ENCODE measurements at regions not wholly inside any gene's neighbourhood (a gene's known extent, or its start where the extent isn't known, plus 50 kb on each side); places are given as distances from the start of the nearest gene placed in this dataset.

- Histone ChIP-seq H4K20me1 (ENCODE audit: control insufficient read depth, insufficient read depth, low read depth, low read length) (no peaks in the 10 kb centered on the region), H3K9me3 (ENCODE audit: control insufficient read depth, insufficient read depth, low read length) (no peaks in the 10 kb centered on the region), H3K4me1 (ENCODE audit: control insufficient read depth, low read length) (no peaks in the 10 kb centered on the region), H3F3A (ENCODE audit: control insufficient read depth, insufficient read depth) (no peaks in the 10 kb centered on the region), H3K36me3 (ENCODE audit: control insufficient read depth, low read length) (no peaks in the 10 kb centered on the region), H3K9me2 (replicated peaks; ENCODE audit: control insufficient read depth, low read length) (no peaks in the 10 kb centered on the region), H3K4me2 (ENCODE audit: low read length) (no peak overlapping the region), H3K79me2 (ENCODE audit: control insufficient read depth, low read length) (no peaks in the 10 kb centered on the region), H3K27me3 (ENCODE audit: control insufficient read depth, low read length) (no peaks in the 10 kb centered on the region), H3K4me3 (ENCODE audit: low read length) (no peak overlapping the region), H3K27ac (ENCODE audit: low read depth, low read length) (no peak overlapping the region)
- TF ChIP-seq EZH2phosphoT487 (IDR thresholded peaks at IDR 0.05; ENCODE audit: borderline replicate concordance, low read length) (no peak), CTCF (IDR thresholded peaks at IDR 0.05; ENCODE audit: low read depth, low read length, poor library complexity, severe bottlenecking) (no peak)
These were observed 1279.0 kb upstream of the GOT2 start for GRCh38 chr16:60013076-60013475.

- no peaks in the 10 kb centered on the region for H3K36me3 ChIP-seq (ENCODE audit: control insufficient read depth, low read length)
- H3K9me2 ChIP-seq (replicated peaks; ENCODE audit: control insufficient read depth, low read length) = no peaks in the 10 kb centered on the region
These were observed 1267.4 kb upstream of the GOT2 start for GRCh38 chr16:60001523-60001922.

GRCh38 chr16:59997706-59998105 is 1263.6 kb upstream of the GOT2 start:
- Histone ChIP-seq H3K27ac (ENCODE audit: low read depth, low read length) (no peak overlapping the region), H4K20me1 (ENCODE audit: control insufficient read depth, insufficient read depth, low read depth, low read length) (no peaks in the 10 kb centered on the region), H3K4me3 (ENCODE audit: low read length) (no peak overlapping the region), H3K4me1 (ENCODE audit: control insufficient read depth, low read length) (no peaks in the 10 kb centered on the region), H3K9me2 (replicated peaks; ENCODE audit: control insufficient read depth, low read length) (no peaks in the 10 kb centered on the region), H3K4me2 (ENCODE audit: low read length) (no peak overlapping the region), H3K9me3 (ENCODE audit: control insufficient read depth, insufficient read depth, low read length) (no peaks in the 10 kb centered on the region), H3F3A (ENCODE audit: control insufficient read depth, insufficient read depth) (no peaks in the 10 kb centered on the region), H3K36me3 (ENCODE audit: control insufficient read depth, low read length) (no peaks in the 10 kb centered on the region), H3K79me2 (ENCODE audit: control insufficient read depth, low read length) (no peaks in the 10 kb centered on the region), H3K27me3 (ENCODE audit: control insufficient read depth, low read length) (no peaks in the 10 kb centered on the region)
- TF ChIP-seq EZH2phosphoT487 (IDR thresholded peaks at IDR 0.05; ENCODE audit: borderline replicate concordance, low read length) (no peak), CTCF (IDR thresholded peaks at IDR 0.05; ENCODE audit: low read depth, low read length, poor library complexity, severe bottlenecking) (no peak)

More at GRCh38 chr16:60001523-60001922, 1267.4 kb upstream of the GOT2 start:
- Histone ChIP-seq H3K27me3 (ENCODE audit: control insufficient read depth, low read length) (no peaks in the 10 kb centered on the region), H3K4me3 (ENCODE audit: low read length) (no peak overlapping the region), H4K20me1 (ENCODE audit: control insufficient read depth, insufficient read depth, low read depth, low read length) (no peaks in the 10 kb centered on the region), H3K9me3 (ENCODE audit: control insufficient read depth, insufficient read depth, low read length) (no peaks in the 10 kb centered on the region), H3F3A (ENCODE audit: control insufficient read depth, insufficient read depth) (no peaks in the 10 kb centered on the region), H3K27ac (ENCODE audit: low read depth, low read length) (no peak overlapping the region), H3K4me1 (ENCODE audit: control insufficient read depth, low read length) (no peaks in the 10 kb centered on the region), H3K79me2 (ENCODE audit: control insufficient read depth, low read length) (no peaks in the 10 kb centered on the region), H3K4me2 (ENCODE audit: low read length) (no peak overlapping the region)
- TF ChIP-seq CTCF (IDR thresholded peaks at IDR 0.05; ENCODE audit: low read depth, low read length, poor library complexity, severe bottlenecking) (no peak), EZH2phosphoT487 (IDR thresholded peaks at IDR 0.05; ENCODE audit: borderline replicate concordance, low read length) (no peak)

GRCh38 chr16:59993101-59993500 is 1259.0 kb upstream of the GOT2 start:
- Histone ChIP-seq H3K27me3 (ENCODE audit: control insufficient read depth, low read length) (no peaks in the 10 kb centered on the region), H3K79me2 (ENCODE audit: control insufficient read depth, low read length) (no peaks in the 10 kb centered on the region), H3K4me1 (ENCODE audit: control insufficient read depth, low read length) (no peaks in the 10 kb centered on the region), H3K9me3 (ENCODE audit: control insufficient read depth, insufficient read depth, low read length) (no peaks in the 10 kb centered on the region), H3K4me3 (ENCODE audit: low read length) (no peak overlapping the region), H4K20me1 (ENCODE audit: control insufficient read depth, insufficient read depth, low read depth, low read length) (no peaks in the 10 kb centered on the region), H3F3A (ENCODE audit: control insufficient read depth, insufficient read depth) (no peaks in the 10 kb centered on the region), H3K4me2 (ENCODE audit: low read length) (no peak overlapping the region), H3K9me2 (replicated peaks; ENCODE audit: control insufficient read depth, low read length) (no peaks in the 10 kb centered on the region), H3K27ac (ENCODE audit: low read depth, low read length) (no peak overlapping the region), H3K36me3 (ENCODE audit: control insufficient read depth, low read length) (no peaks in the 10 kb centered on the region)
- TF ChIP-seq CTCF (IDR thresholded peaks at IDR 0.05; ENCODE audit: low read depth, low read length, poor library complexity, severe bottlenecking) (no peak), EZH2phosphoT487 (IDR thresholded peaks at IDR 0.05; ENCODE audit: borderline replicate concordance, low read length) (no peak)

All from DOHH2 (cell line).